ENCODE measurements at regions not wholly inside any gene's neighbourhood (a gene's known extent, or its start where the extent isn't known, plus 50 kb on each side); places are given as distances from the start of the nearest gene placed in this dataset.

- no peak for DNase-seq
- Mint-ChIP-seq H3K27me3 (no peaks in the 10 kb centered on the region), H3K27ac (no peak overlapping the region), H3K9me3 (no peaks in the 10 kb centered on the region), H3K4me1 (ENCODE audit: low read depth) (peaks cover 27% of the 10 kb centered on the region), H3K4me3 (no peak overlapping the region), H3K36me3 (ENCODE audit: low read depth) (peaks cover 35% of the 10 kb centered on the region)
- no peak for TF ChIP-seq CTCF (IDR thresholded peaks at IDR 0.05)
- POLR2A ChIA-PET: no interaction called here
- intact Hi-C loops (cut with DNase I, micrococcal nuclease): no loop called here
- ATAC-seq (ENCODE audit: poor library complexity): no peak
- Histone ChIP-seq H3K36me3 (ENCODE audit: insufficient read depth, low read length) (no peaks in the 10 kb centered on the region), H3K4me1 (ENCODE audit: insufficient read depth, low read length) (no peaks in the 10 kb centered on the region), H3K27ac (ENCODE audit: low read depth in 1 of 2, low read length in 2 of 2) (no peak overlapping the region), H3K9me3 (ENCODE audit: control insufficient read depth in 1 of 2, insufficient read depth in 1 of 2, low read length in 2 of 2) (peaks cover 0 to 14% of the 10 kb centered on the region in 2 experiments), H3K27me3 (ENCODE audit: control insufficient read depth in 1 of 2, insufficient read depth in 2 of 2, low read length in 2 of 2) (no peaks in the 10 kb centered on the region), H3K4me3 (ENCODE audit: low read length) (no peak overlapping the region)
- CTCF ChIA-PET: no interaction called here
Observed at GRCh38 chr3:18483226-18483625, 58.1 kb upstream of the SATB1 start.

- CTCF ChIA-PET: no interaction called here
- H3K27ac ChIP-seq (ENCODE audit: low read depth in 1 of 2, low read length in 2 of 2): no peak overlapping the region
- Mint-ChIP-seq H3K9me3 (peaks cover 4% of the 10 kb centered on the region), H3K36me3 (ENCODE audit: low read depth) (peaks cover 38% of the 10 kb centered on the region), H3K4me3 (no peak overlapping the region), H3K4me1 (ENCODE audit: low read depth) (peaks cover 27% of the 10 kb centered on the region), H3K27me3 (no peaks in the 10 kb centered on the region), H3K27ac (no peak overlapping the region)
- H3K4me1 ChIP-seq (ENCODE audit: insufficient read depth, low read length): no peaks in the 10 kb centered on the region
- no peaks in the 10 kb centered on the region for H3K36me3 ChIP-seq (ENCODE audit: insufficient read depth, low read length)
- peaks cover 0 to 14% of the 10 kb centered on the region in 2 experiments for H3K9me3 ChIP-seq (ENCODE audit: control insufficient read depth in 1 of 2, insufficient read depth in 1 of 2, low read length in 2 of 2)
- no peak overlapping the region for H3K4me3 ChIP-seq (ENCODE audit: low read length)
- DNase-seq: no peak
- intact Hi-C loops (cut with DNase I, micrococcal nuclease): no loop called here
- no peak for ATAC-seq (ENCODE audit: poor library complexity)
- POLR2A ChIA-PET: interaction anchor here (0.5 to 1.3 kb wide), 3 partner anchors 9 to 34 kb away, joined by 3 to 4 read pairs (median 3); no protein-coding TSS in a partner anchor
- TF ChIP-seq CTCF (IDR thresholded peaks at IDR 0.05): no peak
- no peaks in the 10 kb centered on the region for H3K27me3 ChIP-seq (ENCODE audit: control insufficient read depth in 1 of 2, insufficient read depth in 2 of 2, low read length in 2 of 2)
Observed at GRCh38 chr3:18481946-18482548, 56.9 kb upstream of the SATB1 start.

GRCh38 chr3:18477620-18478019 is 52.5 kb upstream of the SATB1 start:
- Histone ChIP-seq H3K9me3 (ENCODE audit: control insufficient read depth in 1 of 2, insufficient read depth in 1 of 2, low read length in 2 of 2) (no peaks in the 10 kb centered on the region), H3K27ac (ENCODE audit: low read depth in 1 of 2, low read length in 2 of 2) (no peak overlapping the region), H3K36me3 (ENCODE audit: insufficient read depth, low read length) (no peaks in the 10 kb centered on the region), H3K27me3 (ENCODE audit: control insufficient read depth in 1 of 2, insufficient read depth in 2 of 2, low read length in 2 of 2) (no peaks in the 10 kb centered on the region), H3K4me3 (ENCODE audit: low read length) (no peak overlapping the region), H3K4me1 (ENCODE audit: insufficient read depth, low read length) (no peaks in the 10 kb centered on the region)
- CTCF ChIA-PET: no interaction called here
- intact Hi-C loops (cut with DNase I, micrococcal nuclease): no loop called here
- ATAC-seq (ENCODE audit: poor library complexity): no peak
- Mint-ChIP-seq H3K27me3 (no peaks in the 10 kb centered on the region), H3K27ac (no peak overlapping the region), H3K36me3 (ENCODE audit: low read depth) (peaks cover 32% of the 10 kb centered on the region), H3K4me3 (no peak overlapping the region), H3K9me3 (peaks cover 6% of the 10 kb centered on the region), H3K4me1 (ENCODE audit: low read depth) (peaks cover 27% of the 10 kb centered on the region)
- POLR2A ChIA-PET: no interaction called here
- TF ChIP-seq CTCF (IDR thresholded peaks at IDR 0.05): no peak
- no peak for DNase-seq

Data from CD4-positive, alpha-beta T cell (primary cell).